Skin of body (tissue), 1 donor: ENCODE measurements at regions not wholly inside any gene's neighbourhood (a gene's known extent, or its start where the extent isn't known, plus 50 kb on each side); places are given as distances from the start of the nearest gene placed in this dataset.
"Not testable (repeated sequence)": the region's sequence is repeated elsewhere in the genome, so short reads cannot be mapped to it uniquely, and the experiment has no call there.

Experiments used
- DNase-seq: peaks from one replicate; lab custom pipeline; 2025; lab: John Stamatoyannopoulos, UW

DNA sequence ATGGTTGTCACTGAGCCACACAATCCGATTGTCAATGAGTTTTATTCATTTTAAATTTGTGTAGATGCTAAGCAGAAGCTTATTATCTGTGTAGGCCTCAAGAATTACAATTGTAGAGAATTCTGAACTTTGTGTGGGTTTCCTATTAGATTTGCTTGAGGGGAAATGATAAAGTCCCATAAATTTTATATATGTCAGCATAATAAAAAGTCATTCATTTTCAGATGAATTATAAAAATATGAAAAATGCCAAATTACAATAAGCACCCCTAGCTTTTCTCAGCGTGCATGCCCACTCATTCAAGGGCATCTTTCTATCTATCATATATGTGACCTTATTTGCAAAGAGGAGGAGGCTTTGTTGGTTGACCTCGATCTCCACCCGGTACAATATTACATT, 1041.1 kb upstream of the FOXG1 start:
- DNase-seq: no peak

DNA sequence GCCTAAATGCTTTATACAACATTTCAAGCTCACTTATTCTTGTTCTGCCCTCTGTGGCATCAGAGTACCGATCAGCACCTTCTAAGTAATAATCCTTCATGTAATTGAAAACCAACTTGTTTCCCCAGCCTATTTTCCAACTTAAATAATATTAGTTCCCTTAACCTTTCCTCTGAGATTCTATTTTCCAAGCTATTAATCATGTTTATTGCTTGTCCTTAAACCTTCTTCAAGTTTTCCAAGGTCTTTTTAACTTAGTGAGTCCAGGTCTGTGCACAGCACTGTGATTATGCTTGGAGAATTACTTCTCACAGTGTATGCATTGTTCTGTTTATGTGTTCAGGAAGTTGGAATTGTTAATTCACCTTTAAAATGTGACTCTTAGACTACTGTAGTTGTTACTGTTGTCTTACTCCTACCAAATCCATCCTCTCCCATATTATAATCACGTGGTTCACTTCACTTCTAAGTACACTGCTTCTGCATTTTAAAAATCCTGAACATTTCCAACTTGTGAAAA, 1039.3 kb upstream of the FOXG1 start:
- DNase-seq: no peak

DNA sequence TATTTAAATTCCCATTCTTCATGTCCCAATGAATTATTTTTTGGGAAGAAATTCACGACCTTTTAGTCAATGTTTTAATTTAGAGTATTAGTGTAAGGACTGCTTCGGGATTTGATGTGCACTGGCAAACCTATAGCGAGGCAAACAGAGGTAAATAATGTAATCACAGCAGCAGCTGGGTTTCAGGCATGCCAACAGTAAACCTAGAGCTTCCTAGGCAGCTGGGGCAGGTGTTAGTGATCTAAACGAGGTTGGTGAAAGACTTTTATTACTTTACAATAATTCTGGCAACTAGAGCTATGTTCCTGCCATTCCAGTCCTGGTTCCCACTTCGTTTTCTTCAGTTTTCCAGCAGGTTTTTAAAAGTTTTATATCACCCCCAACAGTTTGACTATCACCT, 1036.4 kb upstream of the FOXG1 start:
- DNase-seq: no peak

DNA sequence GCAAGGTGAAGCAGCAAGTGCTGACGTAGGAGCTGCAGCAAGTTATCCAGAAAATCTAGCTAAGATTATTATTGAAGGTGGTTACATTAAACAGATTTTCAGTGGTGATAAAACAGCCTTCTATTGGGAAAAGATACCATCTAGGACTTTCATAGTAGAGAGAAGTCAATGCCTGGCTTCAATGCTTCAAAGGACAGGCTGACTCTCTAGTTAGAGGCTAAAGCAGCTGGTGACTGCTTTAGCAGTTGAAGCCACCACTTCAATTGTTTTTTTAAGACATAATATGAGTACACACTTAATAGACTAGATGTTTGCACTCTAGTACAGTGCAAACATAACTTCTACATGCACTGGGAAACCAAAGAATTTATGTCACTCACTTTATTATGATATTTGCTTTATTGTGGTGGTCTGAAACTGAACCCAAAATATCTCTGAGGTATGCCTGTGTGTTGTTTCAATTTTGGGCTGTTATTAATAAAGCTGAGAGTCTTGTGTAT, 1026.9 kb upstream of the FOXG1 start:
- no peak for DNase-seq

DNA sequence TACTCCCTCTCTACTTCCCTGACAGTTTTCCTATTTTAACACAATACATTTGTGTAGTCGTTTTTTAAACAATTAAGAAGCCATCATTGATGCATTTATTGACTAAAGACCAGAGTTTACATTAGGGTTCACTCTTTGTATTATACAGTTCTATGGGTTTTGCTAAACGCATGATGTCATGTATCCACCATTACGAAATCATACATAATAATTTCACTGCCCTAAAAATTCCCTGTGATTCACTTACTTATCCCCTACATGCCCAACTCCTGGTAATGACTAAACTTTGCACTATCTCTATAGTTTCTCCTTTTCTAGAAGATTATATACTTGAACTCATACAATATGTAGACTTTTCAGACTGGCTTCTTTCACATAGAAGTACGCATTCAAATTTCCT, 1016.5 kb upstream of the FOXG1 start:
- DNase-seq: no peak

DNA sequence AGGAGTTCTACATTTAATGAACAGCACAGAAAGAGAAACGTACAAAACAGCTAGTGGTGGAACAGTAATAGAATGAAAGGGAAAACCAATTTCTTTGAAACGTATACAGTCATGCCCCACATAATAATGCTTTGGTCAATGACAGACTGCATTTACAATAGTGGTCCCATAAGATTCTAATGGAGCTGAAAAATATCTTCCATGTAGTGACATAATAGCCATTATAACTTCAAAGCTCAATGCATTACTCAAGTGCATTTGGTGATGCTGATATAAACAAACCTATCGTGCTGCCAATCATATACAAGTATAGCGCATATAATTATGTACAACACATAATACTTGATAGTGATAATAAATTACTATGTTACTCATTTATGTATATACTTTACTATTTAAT, 1008.9 kb upstream of the FOXG1 start:
- DNase-seq: not testable (repeated sequence)

DNA sequence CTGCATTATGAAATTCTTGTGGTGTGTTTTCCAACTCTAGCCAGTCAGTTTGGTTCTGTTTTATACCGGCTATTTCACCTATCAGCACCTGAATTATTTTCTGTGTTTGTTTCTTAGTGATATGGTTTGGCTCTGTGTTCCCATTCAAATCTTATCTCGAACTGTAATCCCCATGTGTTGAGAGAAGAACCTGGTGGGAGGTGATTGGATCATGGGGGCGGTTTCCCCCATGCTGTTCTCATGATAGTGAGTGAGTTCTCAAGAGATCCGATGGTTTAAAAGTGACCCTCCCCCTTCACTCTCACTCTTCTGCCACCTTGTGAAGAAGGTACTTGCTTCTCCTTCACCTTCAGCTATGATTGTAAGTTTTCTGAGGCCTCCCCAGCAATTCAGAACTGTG, 1006.2 kb upstream of the FOXG1 start:
- DNase-seq: not testable (repeated sequence)

DNA sequence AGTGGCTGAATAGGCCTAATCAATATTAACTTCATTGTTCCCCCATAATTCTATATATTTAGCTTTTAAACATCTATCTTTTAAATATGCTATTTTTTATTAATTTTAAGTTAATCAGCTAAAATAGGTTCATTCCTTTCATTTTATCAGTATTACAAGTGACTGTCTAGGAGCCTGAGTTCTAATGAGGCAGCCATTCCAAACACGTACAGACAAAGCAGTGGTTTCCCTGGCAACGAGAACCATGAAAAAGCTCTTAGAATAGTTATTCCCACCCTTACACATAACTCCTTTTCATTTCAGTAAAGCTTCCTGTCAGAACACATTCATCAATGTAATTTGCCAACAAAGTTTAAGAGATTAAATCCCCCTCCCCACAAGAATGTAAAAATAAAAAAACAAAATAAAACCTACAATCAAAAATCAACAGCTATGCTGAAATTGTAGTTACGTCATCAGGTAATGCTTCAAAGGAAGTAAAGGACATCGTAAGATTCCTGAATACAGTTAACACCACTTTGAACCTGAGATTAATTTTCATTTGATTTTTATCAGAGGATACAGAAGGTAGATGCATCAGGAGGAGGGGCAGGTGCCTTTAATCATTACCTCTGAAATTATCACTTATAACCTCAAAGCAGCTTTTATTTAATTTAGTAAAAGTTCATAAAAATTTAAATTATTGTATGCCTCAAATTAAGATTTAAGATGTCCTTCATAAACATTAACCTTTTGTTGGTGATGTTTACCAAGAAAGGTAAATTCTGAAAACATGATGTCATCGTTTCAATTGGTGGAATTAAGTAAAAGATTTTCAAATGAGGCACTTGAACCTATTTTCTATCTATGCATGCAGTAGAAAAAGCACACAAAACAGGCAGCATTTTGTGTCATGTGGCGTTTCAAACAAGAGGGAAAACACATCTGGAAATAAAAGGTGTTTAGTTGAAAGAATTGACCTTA, 967.2 kb upstream of the FOXG1 start:
- not testable (repeated sequence) for DNase-seq

DNA sequence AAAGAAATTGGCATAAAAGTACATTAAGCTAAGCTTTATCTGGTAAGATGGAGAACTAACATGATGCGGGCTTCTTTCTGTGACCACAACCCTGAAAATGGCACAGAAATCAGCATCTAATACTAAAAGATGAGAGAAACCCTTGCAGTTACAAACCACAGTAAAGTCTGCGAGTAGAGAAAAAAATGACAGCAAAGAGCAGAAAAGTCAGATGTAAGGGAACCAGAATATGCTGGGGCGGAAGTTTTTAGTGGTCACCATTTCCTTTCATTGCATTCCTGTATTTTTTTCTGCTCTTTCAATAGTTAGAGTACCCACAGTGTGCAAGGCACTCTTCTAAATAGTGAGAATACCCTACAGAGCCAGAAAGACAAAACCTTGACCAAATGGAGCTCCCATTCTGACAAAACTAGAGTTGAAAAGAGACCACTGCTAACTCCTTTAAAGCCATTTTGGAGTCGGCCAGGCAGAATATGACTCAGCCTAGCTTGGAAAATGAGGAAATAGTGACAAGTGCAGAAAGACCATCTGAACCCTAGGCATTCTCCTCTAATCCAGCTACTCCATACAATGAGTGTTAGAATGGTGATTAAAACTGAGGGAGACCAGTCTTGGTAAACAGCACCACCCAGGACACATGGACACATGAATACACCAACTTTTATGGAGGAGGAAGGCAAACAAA, 948.7 kb upstream of the FOXG1 start:
- not testable (repeated sequence) for DNase-seq

DNA sequence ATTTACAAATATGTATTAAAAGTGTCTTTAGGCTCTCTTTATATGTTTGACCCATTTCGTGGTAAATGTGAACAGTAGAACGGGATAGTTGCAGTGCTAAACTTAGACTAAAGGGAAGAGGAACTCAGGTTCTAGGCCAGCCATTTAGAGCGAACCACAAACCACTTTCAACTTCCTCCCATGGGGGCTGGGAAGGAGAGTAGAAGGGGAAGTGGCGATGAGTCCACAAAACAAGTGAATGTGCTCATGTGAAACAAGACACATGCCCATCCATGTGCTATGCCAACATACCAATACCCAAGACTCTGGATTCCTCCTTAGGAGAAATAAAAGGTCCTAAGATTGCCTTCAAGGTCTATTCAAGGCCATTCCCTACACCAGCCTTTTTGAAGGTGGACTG, 940.4 kb upstream of the FOXG1 start:
- not testable (repeated sequence) for DNase-seq

DNA sequence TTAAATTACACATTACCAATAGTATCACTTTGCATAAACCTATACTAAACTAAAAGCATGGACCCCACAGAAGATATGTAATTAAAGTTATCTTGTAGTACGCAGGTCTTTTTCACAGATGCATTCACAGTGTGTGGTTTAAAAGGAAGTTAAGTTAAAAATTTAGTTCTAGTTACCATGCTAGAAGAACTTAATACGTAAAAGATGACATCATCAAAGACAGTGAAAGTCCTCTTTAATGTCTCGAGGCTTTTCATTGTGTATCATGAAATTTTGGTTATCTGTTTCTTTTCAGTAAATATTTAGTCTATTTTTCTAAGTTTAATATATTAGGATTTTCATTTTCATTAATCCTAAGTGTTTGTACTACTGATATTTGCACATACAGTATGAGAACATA, 934.6 kb upstream of the FOXG1 start:
- DNase-seq: not testable (repeated sequence)

DNA sequence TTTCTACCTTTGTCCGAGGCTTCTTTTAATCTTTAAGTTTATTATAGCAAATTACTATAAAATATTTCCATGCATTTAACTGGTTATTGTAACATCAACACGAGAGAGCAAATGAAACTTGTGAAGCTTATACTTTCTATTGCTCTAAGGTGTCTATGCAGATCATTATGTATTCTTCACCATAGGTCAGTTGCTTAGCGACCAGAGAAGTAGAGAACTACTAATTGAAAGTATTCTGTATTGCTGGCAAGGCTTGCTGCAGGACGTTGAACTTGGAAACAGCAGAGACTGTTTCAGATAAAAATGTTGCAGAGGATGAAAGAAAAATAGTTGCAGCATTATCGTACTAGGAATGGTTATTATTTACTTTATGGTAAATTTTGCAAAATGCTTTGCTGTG, 933.6 kb upstream of the FOXG1 start:
- DNase-seq: not testable (repeated sequence)

DNA sequence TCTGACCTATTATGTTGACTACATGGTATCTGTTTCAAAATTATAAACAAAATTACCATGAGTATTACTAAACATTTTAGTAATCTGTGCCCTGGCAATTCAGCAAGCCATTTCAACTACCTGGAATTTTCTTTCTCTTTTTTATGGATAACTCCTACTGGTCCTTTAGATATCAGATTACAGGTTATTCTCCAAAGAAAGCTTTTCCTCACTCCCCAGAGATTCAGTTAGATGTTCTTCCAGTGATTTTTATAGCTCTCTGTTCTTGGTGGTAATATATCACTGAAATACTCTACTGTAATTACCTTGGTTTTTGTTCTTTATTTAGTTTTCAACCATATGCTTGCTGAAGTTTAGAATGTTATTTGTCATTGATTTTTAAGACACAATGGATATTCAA, 930.2 kb upstream of the FOXG1 start:
- DNase-seq: no peak

DNA sequence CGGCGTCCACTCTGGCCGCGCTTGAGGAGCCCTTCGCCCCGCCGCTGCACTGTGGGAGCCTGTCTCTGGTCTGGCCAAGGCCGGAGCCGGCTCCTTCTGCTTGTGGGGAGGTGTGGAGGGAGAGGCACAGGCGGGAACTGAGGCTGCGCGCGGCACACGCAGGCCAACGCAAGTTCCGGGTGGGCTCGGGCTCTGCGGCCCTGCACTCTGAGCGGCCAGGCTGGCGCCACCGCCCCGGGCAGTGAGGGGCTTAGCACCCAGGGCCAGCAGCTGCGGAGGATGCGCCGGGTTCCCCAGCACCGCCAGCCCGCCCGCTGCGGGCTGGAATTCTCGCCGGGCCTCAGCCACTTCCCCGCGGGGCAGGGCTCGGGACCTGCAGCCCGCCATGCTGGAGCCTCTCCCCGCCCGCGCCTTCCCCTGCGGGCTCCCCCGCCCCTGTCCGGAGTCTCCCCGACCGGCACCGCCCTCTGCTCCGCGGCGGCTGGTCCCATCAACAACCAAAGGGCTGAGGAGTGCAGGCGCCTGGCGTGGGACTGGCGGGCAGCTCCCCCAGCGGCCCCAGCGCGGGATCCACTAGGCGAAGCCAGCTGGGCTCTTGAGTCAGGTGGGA, 921.2 kb upstream of the FOXG1 start:
- no peak for DNase-seq

DNA sequence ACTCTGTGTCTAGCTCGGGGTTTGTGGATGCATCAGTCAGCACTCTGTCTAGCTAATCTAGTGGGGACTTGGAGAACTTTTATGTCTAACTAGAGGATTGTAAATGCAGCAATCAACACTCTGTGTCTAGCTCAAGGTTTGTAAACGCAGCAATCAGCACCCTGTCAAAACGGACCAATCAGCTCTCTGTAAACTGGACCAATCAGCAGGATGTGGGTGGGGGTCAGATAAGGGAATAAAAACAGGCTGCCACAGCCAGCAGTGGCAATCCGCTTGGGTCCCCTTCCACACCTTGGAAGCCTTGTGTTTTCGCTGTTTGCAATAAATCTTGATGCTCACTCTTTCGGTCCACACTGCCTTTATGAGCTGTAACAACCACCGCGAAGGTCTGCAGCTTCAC, 920.7 kb upstream of the FOXG1 start:
- no peak for DNase-seq

DNA sequence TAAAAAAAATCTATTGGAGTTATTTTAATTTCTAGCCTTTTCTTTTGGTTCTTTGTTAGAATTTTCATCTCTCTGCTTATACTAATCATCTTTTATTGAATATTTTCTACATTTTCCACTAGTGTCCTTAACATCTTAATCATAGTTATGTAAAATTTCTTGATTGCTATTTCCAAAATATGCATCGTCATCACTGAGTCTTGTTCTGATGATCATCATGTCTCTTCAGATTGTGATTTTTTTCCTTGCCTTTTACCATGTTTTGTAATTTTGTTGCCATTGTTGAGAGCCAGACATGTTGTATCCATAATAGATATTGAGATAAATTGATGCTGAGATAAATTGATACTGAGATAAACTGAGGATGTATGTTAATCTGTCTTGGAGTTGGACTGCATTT, 919.1 kb upstream of the FOXG1 start:
- DNase-seq: not testable (repeated sequence)

DNA sequence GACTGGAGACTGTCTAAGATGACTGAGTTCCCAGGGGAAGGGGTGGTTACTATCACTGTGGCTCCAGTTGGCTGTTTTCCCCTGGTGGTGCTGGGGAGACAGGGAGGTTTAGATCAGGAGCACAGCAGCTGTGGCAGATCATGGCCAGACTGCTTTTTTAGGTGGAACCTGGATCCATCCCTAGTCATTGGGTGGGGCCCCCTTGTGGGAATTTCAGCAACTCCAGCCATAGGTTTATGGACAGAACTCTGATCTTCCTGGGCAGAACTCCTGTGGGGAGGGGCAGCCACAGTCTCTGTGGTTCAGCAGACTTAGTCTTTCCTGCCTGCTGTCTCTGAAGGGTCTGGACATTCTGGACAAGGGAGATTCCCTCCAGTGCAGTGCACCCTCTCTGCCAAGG, 917.4 kb upstream of the FOXG1 start:
- DNase-seq: not testable (repeated sequence)

DNA sequence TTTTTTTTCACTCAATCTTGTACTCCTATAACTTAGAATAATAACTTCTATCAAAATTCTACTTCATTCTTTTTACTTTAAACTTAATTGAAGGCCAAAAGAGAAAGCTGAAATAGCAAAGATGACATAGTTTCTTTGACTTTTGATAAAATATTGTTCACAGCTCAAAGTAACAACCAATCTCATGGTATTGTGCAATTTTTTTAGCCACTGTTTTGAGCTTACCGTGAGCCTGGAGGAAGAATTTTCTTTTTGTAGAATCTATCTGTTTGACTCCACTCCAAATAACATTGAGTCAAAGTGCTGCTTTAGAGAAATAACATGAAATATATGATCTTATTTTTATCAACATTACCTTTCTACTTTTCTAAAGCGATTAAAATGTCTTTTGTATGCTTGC, 903.9 kb upstream of the FOXG1 start:
- DNase-seq: no peak

DNA sequence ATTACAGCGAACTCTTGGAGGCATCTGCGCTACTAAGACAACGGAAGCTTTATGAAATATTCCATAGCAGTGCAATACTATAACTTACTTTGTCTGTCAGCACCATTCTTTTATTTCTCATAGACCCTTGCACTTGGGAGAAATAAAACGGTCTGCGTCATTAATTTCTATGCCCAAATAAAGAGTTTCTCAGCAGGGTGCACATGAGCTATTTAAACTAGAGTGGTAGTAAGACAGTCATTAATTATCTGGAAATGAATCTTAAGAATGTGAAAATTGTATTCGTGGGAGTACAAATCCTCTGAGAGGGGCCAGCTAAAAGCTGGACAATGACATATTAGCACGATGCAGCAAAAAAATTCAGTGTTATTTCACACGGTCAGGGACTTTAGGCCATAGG, 903.4 kb upstream of the FOXG1 start:
- DNase-seq: no peak

DNA sequence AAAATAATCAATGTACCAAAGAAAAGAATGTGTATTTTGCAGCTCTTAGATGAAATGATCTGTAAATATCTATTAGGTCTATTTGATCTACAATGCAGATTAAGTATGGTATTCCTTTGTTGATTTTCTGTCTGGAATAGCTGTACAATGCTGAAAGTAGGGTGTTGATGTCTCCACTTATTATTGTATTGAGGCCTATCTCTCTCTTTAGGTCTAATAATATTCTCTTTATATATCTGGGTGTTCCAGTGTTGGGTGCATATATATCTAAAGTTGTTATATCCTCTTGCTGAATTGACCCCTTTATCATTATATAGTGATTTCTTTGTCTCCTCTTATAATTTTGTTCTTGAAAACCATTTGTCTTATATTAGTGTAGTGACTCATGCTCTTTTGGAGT, 885.5 kb upstream of the FOXG1 start:
- no peak for DNase-seq

DNA sequence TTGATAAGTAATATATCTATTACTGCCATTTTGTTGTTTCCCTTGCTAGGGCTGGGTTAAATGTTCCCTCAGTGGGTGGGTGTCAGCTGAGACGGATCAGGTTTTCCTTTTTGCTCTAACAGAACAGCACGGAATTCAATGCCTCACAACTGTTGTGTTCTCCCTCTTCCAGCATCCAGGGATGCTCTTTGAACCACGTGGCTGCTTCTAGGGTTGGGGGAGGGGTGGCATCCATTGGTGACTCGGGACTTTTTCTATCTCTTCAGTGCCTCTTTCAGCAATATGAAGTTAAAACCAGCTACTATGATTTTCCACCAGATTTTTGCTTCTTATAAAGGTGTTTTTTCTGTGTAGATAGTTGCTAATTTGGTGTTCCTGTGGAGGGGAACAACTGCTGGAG, 884.9 kb upstream of the FOXG1 start:
- DNase-seq: no peak

DNA sequence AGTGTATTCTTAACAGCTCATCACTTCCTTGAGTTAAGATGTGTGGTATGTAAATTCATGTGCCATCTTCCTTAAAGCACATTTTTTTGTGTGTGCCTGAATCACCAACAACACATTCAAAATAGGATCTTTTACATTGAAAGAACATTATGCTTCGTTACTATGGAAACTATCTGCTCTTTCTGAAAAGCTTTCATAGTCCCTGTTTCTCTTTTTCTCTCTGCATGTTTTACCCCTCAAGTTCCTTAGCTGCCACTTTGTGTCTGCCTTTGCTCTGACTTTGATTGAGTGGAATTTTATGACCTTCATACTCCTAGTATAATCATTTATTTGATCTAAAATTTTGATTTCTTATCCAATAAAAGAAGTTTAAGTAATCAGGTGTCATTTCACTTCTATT, 880.3 kb upstream of the FOXG1 start:
- DNase-seq: no peak
